Endothelial cell of umbilical vein (primary cell): ENCODE measurements at regions not wholly inside any gene's neighbourhood (a gene's known extent, or its start where the extent isn't known, plus 50 kb on each side); places are given as distances from the start of the nearest gene placed in this dataset.

Experiments
- BruUV-seq: library from RNA; stranded (reverse); fragments of 400-500 nt; replicated peaks from 2 replicates; lab custom pipeline; 2021; lab: Mats Ljungman, UMichigan
- CTCF ChIA-PET: fragments of 300-600, 350-600 bp; sonication (Branson Sonifier 250); formaldehyde crosslinking; loops from one replicate; lab custom pipeline; 2021; ENCODE audit warnings: antibody characterized with exemption, inconsistent platforms; lab: Charles Lee
- POLR2A ChIA-PET: fragments of 300-600, 350-600 bp; sonication (Branson Sonifier 250); formaldehyde crosslinking; loops from one replicate; lab custom pipeline; 2021; ENCODE audit warnings: antibody characterized with exemption, inconsistent platforms; lab: Charles Lee
- DNase-seq: peaks from one replicate; pipeline ENCODE4 v3.0.0-alpha.2; 2011; ENCODE audit warnings: low read depth, low spot score
- FAIRE-seq: peaks from 2 replicates; lab custom pipeline; 2011; peaks lifted over from hg19 to GRCh38; lab: Jason Lieb, UNC
- H2AFZ ChIP-seq: 2 replicates; pipeline ENCODE4 v1.6.0; 2012; ENCODE audit warnings: low read depth, low read length, control low read depth, inconsistent platforms
- H3K27ac ChIP-seq: 2 replicates; pipeline ENCODE4 v1.5.1; 2011; ENCODE audit warnings: low read depth, mild to moderate bottlenecking, control low read depth, low read length, moderate library complexity; ENCODE audit not compliant: insufficient read depth
- H3K27me3 ChIP-seq, 2 experiments: 2 replicates each; pipeline versions ENCODE4 v1.6.0 to v1.6.1; 2011; ENCODE audit warnings: low read length in 2 of 2, mixed read lengths in 1 of 2; ENCODE audit not compliant: control insufficient read depth in 2 of 2, insufficient read depth in 2 of 2
- H3K36me3 ChIP-seq, 2 experiments: 2 replicates in 1 of 2; 3 replicates in 1 of 2; pipeline ENCODE4 v1.5.1; 2011; ENCODE audit warnings: low read length in 2 of 2, mild to moderate bottlenecking in 1 of 2, moderate library complexity in 1 of 2; ENCODE audit not compliant: control insufficient read depth in 2 of 2, insufficient read depth in 2 of 2; ENCODE audit errors: extremely low read depth in 1 of 2
- H3K4me1 ChIP-seq: 3 replicates; pipeline ENCODE4 v1.5.1; 2011; ENCODE audit warnings: mild to moderate bottlenecking, low read length; ENCODE audit not compliant: control insufficient read depth, insufficient read depth; ENCODE audit errors: extremely low read depth
- H3K4me2 ChIP-seq: 2 replicates; pipeline ENCODE4 v1.6.1; 2011; ENCODE audit warnings: low read length, control low read depth, mixed read lengths; ENCODE audit not compliant: insufficient read depth
- H3K4me3 ChIP-seq, 3 experiments: fragments of 200-600 bp in 1 of 3; sonication (generic), shearing (Covaris generic) in 1 of 3; replicated peaks in 1 of 3; 2 replicates each; pipeline ENCODE4 v1.5.1; 2011 to 2016; ENCODE audit warnings: control low read depth in 3 of 3, low read length in 3 of 3, mild to moderate bottlenecking in 2 of 3, inconsistent platforms in 1 of 3, low read depth in 1 of 3, moderate library complexity in 1 of 3; ENCODE audit not compliant: insufficient read depth in 1 of 3
- H3K79me2 ChIP-seq: 2 replicates; pipeline ENCODE4 v1.6.0; 2012; ENCODE audit warnings: low read length, inconsistent platforms; ENCODE audit not compliant: control insufficient read depth, insufficient read depth
- H3K9ac ChIP-seq: replicated peaks from 2 replicates; pipeline ENCODE3; 2011; ENCODE audit warnings: low read length, control low read depth; ENCODE audit not compliant: insufficient read depth; ENCODE audit errors: extremely low read depth
- H3K9me1 ChIP-seq: replicated peaks from 3 replicates; pipeline ENCODE4 v1.6.0; 2011; ENCODE audit warnings: mild to moderate bottlenecking, low read length; ENCODE audit not compliant: control insufficient read depth, insufficient read depth; ENCODE audit errors: extremely low read depth
- H3K9me3 ChIP-seq: replicated peaks from 2 replicates; pipeline ENCODE4 v1.5.1; 2012; ENCODE audit warnings: low read length, inconsistent platforms; ENCODE audit not compliant: control insufficient read depth, insufficient read depth
- H4K20me1 ChIP-seq: replicated peaks from 2 replicates; pipeline ENCODE3; 2011; ENCODE audit warnings: mild to moderate bottlenecking, low read length; ENCODE audit not compliant: control insufficient read depth, insufficient read depth; ENCODE audit errors: extremely low read depth
- CTCF ChIP-seq, 2 donors: IDR thresholded peaks; 1 replicate in 1 of 2; 2 replicates in 1 of 2; pipeline ENCODE4 v1.5.1; 2011; ENCODE audit warnings: low read length in 2 of 2, mild to moderate bottlenecking in 2 of 2, moderate library complexity in 2 of 2, control low read depth in 1 of 2, inconsistent platforms in 1 of 2, low read depth in 1 of 2; ENCODE audit not compliant: insufficient read depth in 1 of 2; ENCODE audit errors: extremely low read depth in 1 of 2
- EZH2 ChIP-seq: IDR thresholded peaks from 2 replicates; pipeline ENCODE4 v1.6.1; 2012; ENCODE audit warnings: borderline replicate concordance, low read depth, mild to moderate bottlenecking, moderate library complexity, low read length, inconsistent platforms; ENCODE audit not compliant: severe bottlenecking
- FOS ChIP-seq: IDR thresholded peaks from 2 replicates; pipeline ENCODE4 v1.6.1; 2011; ENCODE audit warnings: mild to moderate bottlenecking, low read length, moderate library complexity, borderline replicate concordance; ENCODE audit not compliant: insufficient read depth
- GATA2 ChIP-seq: IDR thresholded peaks from 2 replicates; pipeline ENCODE4 v1.7.0; 2011; ENCODE audit warnings: low read depth, mild to moderate bottlenecking, moderate library complexity, mixed read lengths, low read length; ENCODE audit not compliant: insufficient read length, insufficient read depth
- JUN ChIP-seq: IDR thresholded peaks from 2 replicates; pipeline ENCODE4 v1.6.1; 2011; ENCODE audit warnings: borderline replicate concordance, low read depth; ENCODE audit not compliant: insufficient read length, insufficient read depth
- MAX ChIP-seq: IDR thresholded peaks from 2 replicates; pipeline ENCODE4 v1.6.1; 2011; ENCODE audit not compliant: insufficient read depth, insufficient read length
- MYC ChIP-seq: IDR thresholded peaks from one replicate; pipeline ENCODE4 v1.6.1; 2011; ENCODE audit warnings: mild to moderate bottlenecking, low read depth, low read length
- POLR2A ChIP-seq: IDR thresholded peaks from 2 replicates; pipeline ENCODE4 v1.6.1; 2012; ENCODE audit warnings: low read depth, mild to moderate bottlenecking, control low read depth, low read length
- POLR2AphosphoS5 ChIP-seq: IDR thresholded peaks from 2 replicates; pipeline ENCODE4 v1.6.1; 2012; ENCODE audit warnings: low read depth, mild to moderate bottlenecking, control low read depth, low read length, moderate library complexity; ENCODE audit not compliant: insufficient read depth
- dilution Hi-C: fragments of 300-500 bp; cut with MboI; formaldehyde crosslinking; loops from one replicate; pipeline ENCODE4 v1.15.0; 2019; ENCODE audit warnings: low sequenced_read_pairs; ENCODE audit not compliant: extremely low pct_ligation_motif_present
- intact Hi-C: fragments of 100-400 bp; cut with micrococcal nuclease; formaldehyde crosslinking; loops from one replicate; pipeline ENCODE4 v1.10.0; 2022

GRCh38 chr5:161058781-161059180 lies 206.8 kb upstream of the ATP10B start:
- Histone ChIP-seq H4K20me1 (no peaks in the 10 kb centered on the region), H3K27ac (no peak overlapping the region), H3K9ac (no peak overlapping the region), H3K4me2 (no peak overlapping the region), H3K9me1 (no peaks in the 10 kb centered on the region), H3K79me2 (no peaks in the 10 kb centered on the region), H3K27me3 (no peaks in the 10 kb centered on the region), H3K9me3 (peaks cover 1% of the 10 kb centered on the region), H3K4me1 (no peaks in the 10 kb centered on the region), H3K36me3 (no peaks in the 10 kb centered on the region), H3K4me3 (no peak overlapping the region), H2AFZ (no peak overlapping the region)
- CTCF ChIA-PET, result no interaction called here
- dilution Hi-C loops (no loop called here), intact Hi-C loops (no loop called here)
- no TSS peak for BruUV-seq
- POLR2A ChIA-PET, result no interaction called here
- DNase-seq (no peak), FAIRE-seq (no peak)
- TF ChIP-seq FOS (no peak), EZH2 (no peak), POLR2AphosphoS5 (no peak)

- POLR2A ChIA-PET, result no interaction called here
- H3K4me3 ChIP-seq, result no peak overlapping the region
- FAIRE-seq, result no peak
- no TSS peak for BruUV-seq
- H3K36me3 ChIP-seq, result no peaks in the 10 kb centered on the region
- no peak overlapping the region for H3K9ac ChIP-seq
- no peaks in the 10 kb centered on the region for H3K4me1 ChIP-seq
- no peaks in the 10 kb centered on the region for H3K9me1 ChIP-seq
- no peaks in the 10 kb centered on the region for H4K20me1 ChIP-seq
- no peaks in the 10 kb centered on the region for H3K79me2 ChIP-seq
- dilution Hi-C loops (no loop called here), intact Hi-C loops (no loop called here)
- no peak overlapping the region for H3K4me2 ChIP-seq
- TF ChIP-seq EZH2, result no peak
- TF ChIP-seq JUN, result no peak
- no peak for TF ChIP-seq MAX
- TF ChIP-seq FOS, result no peak
- no peak for TF ChIP-seq MYC
- TF ChIP-seq CTCF (IDR thresholded peaks at IDR 0.05; ENCODE audit: extremely low read depth in 1 of 2, insufficient read depth in 1 of 2, low read depth in 1 of 2, low read length in 2 of 2), result no peak
- TF ChIP-seq POLR2AphosphoS5, result no peak
- TF ChIP-seq GATA2, result no peak
- TF ChIP-seq POLR2A, result no peak
- H3K27me3 ChIP-seq, result no peaks in the 10 kb centered on the region
- CTCF ChIA-PET, result no interaction called here
- no peak overlapping the region for H2AFZ ChIP-seq
- H3K27ac ChIP-seq, result no peak overlapping the region
- DNase-seq, result no peak
- H3K9me3 ChIP-seq, result peaks cover 1% of the 10 kb centered on the region
Observed at GRCh38 chr5:161051920-161052500, 200.0 kb upstream of the ATP10B start.
